ENCODE measurements at regions not wholly inside any gene's neighbourhood (a gene's known extent, or its start where the extent isn't known, plus 50 kb on each side); places are given as distances from the start of the nearest gene placed in this dataset.

GRCh38 chr19:32138416-32138815 lies 207.0 kb upstream of the ZNF507 start:
- Histone ChIP-seq H3K27ac (ENCODE audit: low read depth in 2 of 2, low read length in 2 of 2) (no peak overlapping the region), H3K9ac (ENCODE audit: low read length in 3 of 3) (no peak overlapping the region), H3K9me3 (ENCODE audit: control insufficient read depth in 2 of 3, insufficient read depth in 1 of 3, low read length in 3 of 3) (no peaks in the 10 kb centered on the region), H3K4me1 (ENCODE audit: control insufficient read depth in 2 of 3, insufficient read depth in 2 of 3, low read depth in 1 of 3, low read length in 3 of 3) (no peaks in the 10 kb centered on the region), H3K27me3 (ENCODE audit: control insufficient read depth, insufficient read depth, low read length) (no peaks in the 10 kb centered on the region), H3K4me3 (ENCODE audit: low read length in 3 of 3) (no peak overlapping the region), H3K36me3 (ENCODE audit: control insufficient read depth in 2 of 3, insufficient read depth in 3 of 3, low read length in 3 of 3) (no peaks in the 10 kb centered on the region)
- TF ChIP-seq CTCF (IDR thresholded peaks at IDR 0.05; ENCODE audit: borderline replicate concordance, extremely low read depth, insufficient read depth): no peak
- intact Hi-C loops (cut with DNase I): no loop called here
- DNase-seq (no peak), FAIRE-seq (no peak)

- Histone ChIP-seq H3K9me3 (ENCODE audit: control insufficient read depth in 2 of 3, insufficient read depth in 1 of 3, low read length in 3 of 3) (peaks cover 0 to 7% (median 0%) of the 10 kb centered on the region in 3 donors), H3K27me3 (ENCODE audit: control insufficient read depth, insufficient read depth, low read length) (no peaks in the 10 kb centered on the region), H3K4me1 (ENCODE audit: control insufficient read depth in 2 of 3, insufficient read depth in 2 of 3, low read depth in 1 of 3, low read length in 3 of 3) (no peaks in the 10 kb centered on the region), H3K4me3 (ENCODE audit: low read length in 3 of 3) (no peak overlapping the region), H3K27ac (ENCODE audit: low read depth in 2 of 2, low read length in 2 of 2) (no peak overlapping the region), H3K36me3 (ENCODE audit: control insufficient read depth in 2 of 3, insufficient read depth in 3 of 3, low read length in 3 of 3) (no peaks in the 10 kb centered on the region), H3K9ac (ENCODE audit: low read length in 3 of 3) (no peak overlapping the region)
- DNase-seq (no peak), FAIRE-seq (no peak)
- intact Hi-C loops (cut with DNase I): no loop called here
- TF ChIP-seq CTCF (IDR thresholded peaks at IDR 0.05; ENCODE audit: borderline replicate concordance, extremely low read depth, insufficient read depth): no peak
These were observed 203.4 kb upstream of the ZNF507 start for GRCh38 chr19:32141840-32142511.

GRCh38 chr19:32146664-32147063 lies 198.7 kb upstream of the ZNF507 start:
- Histone ChIP-seq H3K27ac (ENCODE audit: low read depth in 2 of 2, low read length in 2 of 2) (no peak overlapping the region), H3K9me3 (ENCODE audit: control insufficient read depth in 2 of 3, insufficient read depth in 1 of 3, low read length in 3 of 3) (peaks cover 0 to 16% (median 5%) of the 10 kb centered on the region in 3 donors), H3K36me3 (ENCODE audit: control insufficient read depth in 2 of 3, insufficient read depth in 3 of 3, low read length in 3 of 3) (no peaks in the 10 kb centered on the region), H3K27me3 (ENCODE audit: control insufficient read depth, insufficient read depth, low read length) (no peaks in the 10 kb centered on the region), H3K9ac (ENCODE audit: low read length in 3 of 3) (no peak overlapping the region), H3K4me1 (ENCODE audit: control insufficient read depth in 2 of 3, insufficient read depth in 2 of 3, low read depth in 1 of 3, low read length in 3 of 3) (no peaks in the 10 kb centered on the region), H3K4me3 (ENCODE audit: low read length in 3 of 3) (no peak overlapping the region)
- FAIRE-seq: no peak
- no peak for DNase-seq
- intact Hi-C loops (cut with DNase I): no loop called here
- no peak for TF ChIP-seq CTCF (IDR thresholded peaks at IDR 0.05; ENCODE audit: borderline replicate concordance, extremely low read depth, insufficient read depth)

GRCh38 chr19:32150605-32151004 lies 194.8 kb upstream of the ZNF507 start:
- Histone ChIP-seq H3K36me3 (ENCODE audit: control insufficient read depth in 2 of 3, insufficient read depth in 3 of 3, low read length in 3 of 3) (no peaks in the 10 kb centered on the region), H3K9me3 (ENCODE audit: control insufficient read depth in 2 of 3, insufficient read depth in 1 of 3, low read length in 3 of 3) (peaks cover 0 to 16% (median 5%) of the 10 kb centered on the region in 3 donors), H3K4me3 (ENCODE audit: low read length in 3 of 3) (no peak overlapping the region), H3K9ac (ENCODE audit: low read length in 3 of 3) (no peak overlapping the region), H3K4me1 (ENCODE audit: control insufficient read depth in 2 of 3, insufficient read depth in 2 of 3, low read depth in 1 of 3, low read length in 3 of 3) (no peaks in the 10 kb centered on the region), H3K27me3 (ENCODE audit: control insufficient read depth, insufficient read depth, low read length) (no peaks in the 10 kb centered on the region), H3K27ac (ENCODE audit: low read depth in 2 of 2, low read length in 2 of 2) (no peak overlapping the region)
- no peak for TF ChIP-seq CTCF (IDR thresholded peaks at IDR 0.05; ENCODE audit: borderline replicate concordance, extremely low read depth, insufficient read depth)
- FAIRE-seq: no peak
- DNase-seq: no peak
- intact Hi-C loops (cut with DNase I): no loop called here

Measured in kidney (tissue), 13 donors.